ENCODE measurements at regions not wholly inside any gene's neighbourhood (a gene's known extent, or its start where the extent isn't known, plus 50 kb on each side); places are given as distances from the start of the nearest gene placed in this dataset.
"Not testable (repeated sequence)": the region's sequence is repeated elsewhere in the genome, so short reads cannot be mapped to it uniquely, and the experiment has no call there.

DNA sequence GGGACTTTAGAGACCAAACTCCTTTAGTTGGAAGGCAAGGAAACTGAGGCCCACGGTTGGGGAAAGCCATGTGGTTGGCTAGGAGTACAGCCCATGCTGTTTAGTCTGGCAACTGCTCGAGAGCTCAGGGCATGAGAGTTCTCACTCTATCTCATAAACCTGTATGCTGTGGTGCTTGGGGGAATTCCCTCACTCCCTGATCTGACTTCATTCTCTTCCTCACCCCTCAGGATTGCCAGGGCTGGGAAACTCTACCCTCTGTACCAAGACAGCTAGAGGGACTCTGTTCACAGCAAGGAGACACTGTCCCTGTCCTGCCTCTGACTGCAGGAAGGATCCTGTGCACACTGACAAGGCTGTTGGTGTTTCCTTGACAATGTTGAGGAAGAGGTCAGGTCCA lies 230.2 kb downstream of the ZNF621 start:
- Histone ChIP-seq H3K4me3 (no peak overlapping the region), H3K9me3 (no peaks in the 10 kb centered on the region), H3K27me3 (no peaks in the 10 kb centered on the region), H3K4me1 (no peaks in the 10 kb centered on the region), H3K27ac (no peak overlapping the region), H3K36me3 (no peaks in the 10 kb centered on the region)
- DNase-seq (ENCODE audit: low spot score in 2 of 2) = no peak
- intact Hi-C loops (cut with DNase I; ENCODE audit: low total_unique reads) = no loop called here
- no peak for TF ChIP-seq POLR2A (IDR thresholded peaks at IDR 0.05)
- no peak for TF ChIP-seq POLR2AphosphoS5 (IDR thresholded peaks at IDR 0.05)
- no peak for TF ChIP-seq CTCF (IDR thresholded peaks at IDR 0.05)

DNA sequence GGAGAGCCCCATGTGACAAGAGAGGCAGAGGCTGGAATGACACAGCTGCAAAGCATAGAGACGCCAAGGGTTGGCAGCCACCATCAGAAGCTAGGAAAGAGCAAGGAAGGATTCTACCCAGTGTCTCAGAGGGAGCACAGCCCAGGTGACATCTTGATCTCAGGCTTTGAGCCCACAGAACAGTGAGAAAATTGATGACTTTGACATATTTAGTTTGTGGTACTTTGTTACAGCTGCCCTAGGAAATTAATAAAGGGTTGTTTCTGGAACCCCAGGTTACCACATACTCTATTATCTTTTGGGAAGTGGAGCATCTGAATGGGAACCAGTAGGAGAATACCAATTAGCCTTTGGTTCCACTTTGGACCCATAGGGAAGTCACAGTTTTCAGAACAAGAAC lies 231.7 kb downstream of the ZNF621 start:
- no peak for DNase-seq (ENCODE audit: low spot score in 2 of 2)
- Histone ChIP-seq H3K27me3 (no peaks in the 10 kb centered on the region), H3K9me3 (no peaks in the 10 kb centered on the region), H3K36me3 (no peaks in the 10 kb centered on the region), H3K4me1 (no peaks in the 10 kb centered on the region), H3K27ac (no peak overlapping the region), H3K4me3 (no peak overlapping the region)
- TF ChIP-seq CTCF (IDR thresholded peaks at IDR 0.05) (no peak), POLR2A (IDR thresholded peaks at IDR 0.05) (no peak), POLR2AphosphoS5 (IDR thresholded peaks at IDR 0.05) (no peak)
- intact Hi-C loops (cut with DNase I; ENCODE audit: low total_unique reads) = no loop called here

DNA sequence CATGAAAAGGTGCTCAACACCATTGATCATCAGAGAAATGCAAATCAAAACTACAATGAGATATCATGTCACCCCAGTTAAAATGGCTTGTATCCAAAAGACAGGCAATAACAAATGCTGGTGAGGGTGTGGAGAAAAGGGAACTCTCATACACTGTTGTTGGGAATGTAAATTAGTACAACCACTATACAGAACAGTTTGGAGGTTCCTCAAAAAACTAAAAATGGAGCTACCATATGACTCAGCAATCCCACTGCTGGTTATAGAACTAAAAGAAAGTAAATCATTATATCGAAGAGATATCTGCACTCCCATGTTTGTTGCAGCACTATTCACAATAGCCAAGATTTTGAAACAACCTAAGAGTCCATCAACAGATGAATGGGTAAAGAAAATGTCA lies 238.0 kb downstream of the ZNF621 start:
- not testable (repeated sequence) for H3K27ac ChIP-seq

GRCh38 chr3:40763807-40764206 lies 239.0 kb downstream of the ZNF621 start:
- no peak for TF ChIP-seq POLR2A (IDR thresholded peaks at IDR 0.05)
- no peak for TF ChIP-seq POLR2AphosphoS5 (IDR thresholded peaks at IDR 0.05)
- no peak for TF ChIP-seq CTCF (IDR thresholded peaks at IDR 0.05)
- Histone ChIP-seq H3K4me1 (no peaks in the 10 kb centered on the region), H3K4me3 (no peak overlapping the region), H3K36me3 (no peaks in the 10 kb centered on the region), H3K27ac (no peak overlapping the region), H3K9me3 (peaks cover 0 to 5% of the 10 kb centered on the region in 2 donors), H3K27me3 (no peaks in the 10 kb centered on the region)
- intact Hi-C loops (cut with DNase I; ENCODE audit: low total_unique reads) = no loop called here
- DNase-seq (ENCODE audit: low spot score in 2 of 2) = no peak

More for the DNA sequence above, 238.0 kb downstream of the ZNF621 start:
- intact Hi-C loops (cut with DNase I; ENCODE audit: low total_unique reads); H3K4me1 ChIP-seq; H3K36me3 ChIP-seq; H3K9me3 ChIP-seq; H3K4me3 ChIP-seq; DNase-seq (ENCODE audit: low spot score in 2 of 2); H3K27me3 ChIP-seq: not testable (repeated sequence)

- no peaks in the 10 kb centered on the region for H3K27me3 ChIP-seq
- no peaks in the 10 kb centered on the region for H3K36me3 ChIP-seq
- no peak overlapping the region for H3K4me3 ChIP-seq
- intact Hi-C loops (cut with DNase I; ENCODE audit: low total_unique reads) = no loop called here
- DNase-seq (ENCODE audit: low spot score in 2 of 2) = no peak
- H3K9me3 ChIP-seq = peaks cover 0 to 5% of the 10 kb centered on the region in 2 donors
- H3K4me1 ChIP-seq = no peaks in the 10 kb centered on the region
- no peak for TF ChIP-seq POLR2A (IDR thresholded peaks at IDR 0.05)
- TF ChIP-seq POLR2AphosphoS5 (IDR thresholded peaks at IDR 0.05) = no peak
- TF ChIP-seq CTCF (IDR thresholded peaks at IDR 0.05) = no peak
- H3K27ac ChIP-seq = no peak overlapping the region
Measured at GRCh38 chr3:40764747-40765146, 240.0 kb downstream of the ZNF621 start.

DNA sequence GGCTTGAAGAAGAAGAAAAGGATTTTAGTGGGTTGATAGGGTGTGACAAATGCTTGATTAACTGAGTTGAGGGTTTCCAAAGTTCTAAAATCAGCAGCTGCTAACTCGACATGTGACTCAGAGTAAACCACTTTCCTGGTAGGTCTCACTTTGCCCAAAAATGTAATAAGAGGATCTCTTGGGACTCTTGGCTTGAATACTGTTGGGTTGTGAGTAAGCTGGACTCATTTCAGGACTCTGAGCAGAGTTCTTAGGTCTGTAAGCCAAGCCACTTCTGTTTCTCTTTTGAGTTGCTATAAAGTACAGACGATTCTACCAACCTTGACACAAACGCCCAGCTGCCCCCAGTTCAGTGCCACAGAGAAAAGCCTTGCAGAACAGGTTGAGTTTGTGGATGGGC lies 241.1 kb downstream of the ZNF621 start:
- no peak for DNase-seq (ENCODE audit: low spot score in 2 of 2)
- no peaks in the 10 kb centered on the region for H3K36me3 ChIP-seq
- TF ChIP-seq POLR2A (IDR thresholded peaks at IDR 0.05) (no peak), POLR2AphosphoS5 (IDR thresholded peaks at IDR 0.05) (no peak), CTCF (IDR thresholded peaks at IDR 0.05) (no peak)

More for the DNA sequence above, 241.1 kb downstream of the ZNF621 start:
- intact Hi-C loops (cut with DNase I; ENCODE audit: low total_unique reads) = no loop called here
- Histone ChIP-seq H3K27ac (no peak overlapping the region), H3K27me3 (no peaks in the 10 kb centered on the region), H3K4me1 (no peaks in the 10 kb centered on the region), H3K9me3 (peaks cover 0 to 5% of the 10 kb centered on the region in 2 donors), H3K4me3 (no peak overlapping the region)

All from breast epithelium (tissue), 4 donors.